ENCODE measurements at regions not wholly inside any gene's neighbourhood (a gene's known extent, or its start where the extent isn't known, plus 50 kb on each side); places are given as distances from the start of the nearest gene placed in this dataset.
"Not testable (repeated sequence)": the region's sequence is repeated elsewhere in the genome, so short reads cannot be mapped to it uniquely, and the experiment has no call there.

DNA sequence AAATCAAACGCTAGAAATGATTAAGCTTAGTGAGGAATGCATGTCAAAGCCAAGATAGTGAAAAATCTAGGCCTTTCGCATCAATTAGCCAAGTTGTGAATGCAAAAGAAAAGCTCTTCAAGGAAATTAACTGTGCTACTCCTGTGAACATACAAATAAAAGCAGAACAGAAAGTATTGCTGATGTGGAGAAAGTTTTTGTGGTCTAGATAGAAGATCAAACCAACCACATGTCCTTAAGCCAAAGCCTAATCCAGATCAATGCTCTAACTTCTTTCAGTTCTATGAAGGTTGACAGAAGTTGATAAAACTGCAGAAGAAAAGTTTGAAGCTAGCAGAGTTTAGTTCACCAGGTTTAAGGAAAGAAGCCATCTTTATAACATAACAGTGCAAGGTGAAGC is 1044.6 kb downstream of the CDH11 start:
- Histone ChIP-seq H3K9me3 (no peaks in the 10 kb centered on the region; the same call in 1 of the 2 replicates), H3K4me3 (ENCODE audit: low read depth, low read length) (no peak overlapping the region), H3K36me3 (ENCODE audit: control insufficient read depth, insufficient read depth, low read length) (no peaks in the 10 kb centered on the region), H3K4me1 (no peaks in the 10 kb centered on the region), H3K27me3 (replicated peaks; ENCODE audit: control insufficient read depth, insufficient read depth, low read length) (no peaks in the 10 kb centered on the region)
- H3K4me1 Mint-ChIP-seq (ENCODE audit: low read depth, unreplicated experiment): no peaks in the 10 kb centered on the region
- no peak overlapping the region for H3K27ac Mint-ChIP-seq (ENCODE audit: unreplicated experiment)
- H3K4me3 Mint-ChIP-seq (ENCODE audit: unreplicated experiment): no peak overlapping the region
- intact Hi-C loops (cut with micrococcal nuclease; ENCODE audit: unreplicated experiment): no loop called here
- TF ChIP-seq, protein P1, sequence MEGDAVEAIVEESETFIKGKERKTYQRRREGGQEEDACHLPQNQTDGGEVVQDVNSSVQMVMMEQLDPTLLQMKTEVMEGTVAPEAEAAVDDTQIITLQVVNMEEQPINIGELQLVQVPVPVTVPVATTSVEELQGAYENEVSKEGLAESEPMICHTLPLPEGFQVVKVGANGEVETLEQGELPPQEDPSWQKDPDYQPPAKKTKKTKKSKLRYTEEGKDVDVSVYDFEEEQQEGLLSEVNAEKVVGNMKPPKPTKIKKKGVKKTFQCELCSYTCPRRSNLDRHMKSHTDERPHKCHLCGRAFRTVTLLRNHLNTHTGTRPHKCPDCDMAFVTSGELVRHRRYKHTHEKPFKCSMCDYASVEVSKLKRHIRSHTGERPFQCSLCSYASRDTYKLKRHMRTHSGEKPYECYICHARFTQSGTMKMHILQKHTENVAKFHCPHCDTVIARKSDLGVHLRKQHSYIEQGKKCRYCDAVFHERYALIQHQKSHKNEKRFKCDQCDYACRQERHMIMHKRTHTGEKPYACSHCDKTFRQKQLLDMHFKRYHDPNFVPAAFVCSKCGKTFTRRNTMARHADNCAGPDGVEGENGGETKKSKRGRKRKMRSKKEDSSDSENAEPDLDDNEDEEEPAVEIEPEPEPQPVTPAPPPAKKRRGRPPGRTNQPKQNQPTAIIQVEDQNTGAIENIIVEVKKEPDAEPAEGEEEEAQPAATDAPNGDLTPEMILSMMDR (IDR thresholded peaks at IDR 0.05; ENCODE audit: insufficient read depth in 1 of 2, low read depth in 1 of 2, low read length in 1 of 2, severe bottlenecking in 1 of 2, unreplicated experiment in 1 of 2): no peak
- DNase-seq: no peak
- ChIA-PET CTCF (no interaction called here), POLR2A (no interaction called here)
- H3K36me3 Mint-ChIP-seq (ENCODE audit: insufficient read depth, unreplicated experiment): no peaks in the 10 kb centered on the region
- no TSS peak for BruUV-seq (replicated peaks)
- no peaks in the 10 kb centered on the region for H3K9me3 Mint-ChIP-seq (ENCODE audit: unreplicated experiment)
- no peaks in the 10 kb centered on the region for H3K27me3 Mint-ChIP-seq (ENCODE audit: insufficient read depth, unreplicated experiment)

DNA sequence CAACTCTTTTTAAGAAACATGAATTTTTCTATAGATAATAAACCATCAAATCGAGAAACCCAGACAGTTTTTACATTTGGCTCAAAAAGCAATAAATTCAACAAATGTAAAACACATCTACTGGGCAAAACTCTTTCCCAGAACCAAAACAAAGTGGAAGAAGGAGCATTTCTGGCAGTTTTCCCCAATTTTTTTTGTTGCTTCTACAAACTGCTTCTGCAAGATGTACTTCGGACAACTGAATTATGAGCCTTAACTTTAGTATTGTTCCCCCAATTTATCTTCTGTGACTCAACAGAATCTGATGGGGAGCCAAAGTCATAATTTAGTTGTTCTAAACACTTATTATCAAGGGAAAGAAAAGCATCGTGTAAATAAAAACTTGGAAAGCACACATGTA is 1047.2 kb downstream of the CDH11 start:
- H3K27ac Mint-ChIP-seq (ENCODE audit: unreplicated experiment): no peak overlapping the region
- BruUV-seq (replicated peaks): no TSS peak
- ChIA-PET CTCF (no interaction called here), POLR2A (no interaction called here)
- H3K36me3 ChIP-seq (ENCODE audit: control insufficient read depth, insufficient read depth, low read length): no peaks in the 10 kb centered on the region
- H3K27me3 Mint-ChIP-seq (ENCODE audit: insufficient read depth, unreplicated experiment): no peaks in the 10 kb centered on the region
- H3K4me1 ChIP-seq: no peaks in the 10 kb centered on the region
- no peaks in the 10 kb centered on the region for H3K9me3 Mint-ChIP-seq (ENCODE audit: unreplicated experiment)
- TF ChIP-seq, protein P1 (IDR thresholded peaks at IDR 0.05; ENCODE audit: insufficient read depth in 1 of 2, low read depth in 1 of 2, low read length in 1 of 2, severe bottlenecking in 1 of 2, unreplicated experiment in 1 of 2): no peak
- H3K4me3 Mint-ChIP-seq (ENCODE audit: unreplicated experiment): no peak overlapping the region
- intact Hi-C loops (cut with micrococcal nuclease; ENCODE audit: unreplicated experiment): no loop called here
- no peak overlapping the region for H3K4me3 ChIP-seq (ENCODE audit: low read depth, low read length)
- H3K36me3 Mint-ChIP-seq (ENCODE audit: insufficient read depth, unreplicated experiment): no peaks in the 10 kb centered on the region
- no peaks in the 10 kb centered on the region for H3K4me1 Mint-ChIP-seq (ENCODE audit: low read depth, unreplicated experiment)
- no peak for DNase-seq
- no peaks in the 10 kb centered on the region for H3K27me3 ChIP-seq (replicated peaks; ENCODE audit: control insufficient read depth, insufficient read depth, low read length)
- peaks cover 2% of the 10 kb centered on the region; the same call in 1 of the 2 replicates for H3K9me3 ChIP-seq

DNA sequence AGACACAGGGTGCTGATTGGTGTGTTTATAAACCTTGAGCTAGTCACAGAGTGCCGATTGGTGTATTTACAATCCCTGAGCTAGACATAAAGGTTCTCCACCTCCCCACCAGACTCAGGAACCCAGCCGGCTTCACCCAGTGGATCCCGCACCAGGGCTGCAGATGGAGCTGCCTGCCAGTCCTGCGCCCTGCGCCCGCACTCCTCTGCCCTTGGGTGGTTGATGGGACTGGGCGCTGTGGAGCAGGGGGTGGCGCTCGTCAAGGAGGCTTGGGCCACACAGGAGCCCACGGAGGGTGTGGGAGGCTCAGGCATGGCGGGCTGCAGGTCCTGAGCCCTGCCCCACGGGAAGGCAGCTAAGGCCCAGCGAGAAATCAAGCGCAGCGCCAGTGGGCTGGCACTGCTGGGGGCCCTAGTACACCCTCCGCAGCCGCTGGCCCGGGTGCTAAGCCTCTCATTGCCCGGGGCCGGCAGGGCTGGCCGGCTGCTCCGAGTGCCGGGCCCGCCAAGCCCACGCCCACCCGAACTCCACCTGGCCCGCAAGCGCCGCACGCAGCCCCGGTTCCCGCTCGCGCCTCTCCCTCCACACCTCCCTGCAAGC is 1049.6 kb downstream of the CDH11 start:
- intact Hi-C loops (cut with micrococcal nuclease; ENCODE audit: unreplicated experiment); POLR2A ChIA-PET; H3K4me3 ChIP-seq (ENCODE audit: low read depth, low read length); H3K9me3 ChIP-seq; BruUV-seq (replicated peaks); H3K36me3 Mint-ChIP-seq (ENCODE audit: insufficient read depth, unreplicated experiment); H3K4me3 Mint-ChIP-seq (ENCODE audit: unreplicated experiment); H3K27me3 ChIP-seq (replicated peaks; ENCODE audit: control insufficient read depth, insufficient read depth, low read length); H3K9me3 Mint-ChIP-seq (ENCODE audit: unreplicated experiment); CTCF ChIA-PET; H3K27me3 Mint-ChIP-seq (ENCODE audit: insufficient read depth, unreplicated experiment); H3K4me1 ChIP-seq; DNase-seq; H3K4me1 Mint-ChIP-seq (ENCODE audit: low read depth, unreplicated experiment); H3K36me3 ChIP-seq (ENCODE audit: control insufficient read depth, insufficient read depth, low read length); H3K27ac Mint-ChIP-seq (ENCODE audit: unreplicated experiment): not testable (repeated sequence)

DNA sequence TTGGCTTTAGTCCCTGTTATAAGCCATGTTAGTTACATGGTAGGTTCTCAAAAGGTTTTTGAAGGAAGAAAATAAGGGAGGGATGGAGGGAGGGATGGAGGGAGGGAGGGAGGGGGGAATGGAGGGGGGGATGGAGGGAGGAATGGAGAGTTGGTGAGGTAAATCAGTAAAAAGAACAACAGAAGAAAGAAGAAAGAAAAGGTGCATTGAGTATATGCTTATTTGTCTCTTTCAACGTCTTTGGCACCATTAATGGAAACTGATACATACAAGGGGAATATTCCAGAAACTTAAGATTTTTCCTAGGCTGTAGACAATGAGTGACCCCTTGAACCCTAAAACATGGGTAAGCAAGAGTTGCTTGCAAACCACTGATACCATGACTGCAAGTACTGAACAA is 1056.3 kb downstream of the CDH11 start:
- TF ChIP-seq, protein P1 (IDR thresholded peaks at IDR 0.05; ENCODE audit: insufficient read depth in 1 of 2, low read depth in 1 of 2, low read length in 1 of 2, severe bottlenecking in 1 of 2, unreplicated experiment in 1 of 2): no peak
- Mint-ChIP-seq H3K9me3 (ENCODE audit: unreplicated experiment) (no peaks in the 10 kb centered on the region), H3K4me3 (ENCODE audit: unreplicated experiment) (no peak overlapping the region), H3K27ac (ENCODE audit: unreplicated experiment) (no peak overlapping the region), H3K36me3 (ENCODE audit: insufficient read depth, unreplicated experiment) (no peaks in the 10 kb centered on the region), H3K27me3 (ENCODE audit: insufficient read depth, unreplicated experiment) (no peaks in the 10 kb centered on the region), H3K4me1 (ENCODE audit: low read depth, unreplicated experiment) (no peaks in the 10 kb centered on the region)
- 0 out of 2 replicates have a peak, but pooled peaks cover 5% of the 10 kb centered on the region for H3K9me3 ChIP-seq
- no TSS peak for BruUV-seq (replicated peaks)
- H3K36me3 ChIP-seq (ENCODE audit: control insufficient read depth, insufficient read depth, low read length): no peaks in the 10 kb centered on the region
- H3K4me1 ChIP-seq: no peaks in the 10 kb centered on the region
- ChIA-PET CTCF (no interaction called here), POLR2A (no interaction called here)
- no peak overlapping the region for H3K4me3 ChIP-seq (ENCODE audit: low read depth, low read length)
- no peaks in the 10 kb centered on the region for H3K27me3 ChIP-seq (replicated peaks; ENCODE audit: control insufficient read depth, insufficient read depth, low read length)
- intact Hi-C loops (cut with micrococcal nuclease; ENCODE audit: unreplicated experiment): no loop called here
- DNase-seq: no peak
